Loucy (cell line): ENCODE measurements at regions not wholly inside any gene's neighbourhood (a gene's known extent, or its start where the extent isn't known, plus 50 kb on each side); places are given as distances from the start of the nearest gene placed in this dataset.

Experiments
- EZH2phosphoT487 ChIP-seq: fragments of 200-600 bp; IDR thresholded peaks from 2 replicates; pipeline ENCODE4 v1.6.1; 2018; ENCODE audit warnings: antibody characterized with exemption, mild to moderate bottlenecking, moderate library complexity, borderline replicate concordance
- TF ChIP-seq, protein P1 (sequence below): fragments of 200-600 bp; sonication (generic); conservative IDR thresholded peaks from 2 replicates; pipeline ENCODE4 v1.5.1; 2014; ENCODE audit warnings: mild to moderate bottlenecking, antibody characterized with exemption, low read length

DNA sequence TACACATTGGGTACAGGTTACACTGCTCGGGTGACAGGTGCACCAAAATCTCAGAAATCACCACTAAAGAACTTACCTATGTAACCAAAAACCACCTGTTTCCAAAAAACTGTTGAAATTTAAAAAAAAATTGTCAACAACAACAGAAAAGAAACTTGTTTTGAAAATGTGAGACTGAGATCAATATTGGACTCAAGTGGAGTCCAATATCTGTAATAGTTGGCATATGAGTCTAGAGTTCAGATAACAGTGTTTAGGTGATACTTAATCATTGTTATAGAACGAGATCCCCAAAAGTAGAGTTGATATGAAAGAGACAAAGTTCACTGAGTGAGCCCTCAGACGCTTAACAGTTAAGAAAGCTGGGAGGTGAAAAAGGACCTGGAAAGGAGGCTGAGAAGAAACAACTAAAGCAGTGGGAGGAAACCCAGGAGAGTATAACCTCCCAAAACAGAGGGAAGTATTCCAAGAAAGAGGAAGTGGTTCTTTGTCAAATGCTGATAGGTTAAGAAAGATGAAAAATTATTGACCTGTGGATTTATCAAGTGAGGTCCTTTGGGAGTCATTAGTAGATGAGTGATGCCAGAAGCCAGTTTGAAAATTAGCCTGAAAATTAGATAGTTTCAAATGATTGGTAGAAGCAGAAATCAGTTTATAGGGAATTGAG is 388.6 kb upstream of the DPH6 start:
- TF ChIP-seq, protein P1, sequence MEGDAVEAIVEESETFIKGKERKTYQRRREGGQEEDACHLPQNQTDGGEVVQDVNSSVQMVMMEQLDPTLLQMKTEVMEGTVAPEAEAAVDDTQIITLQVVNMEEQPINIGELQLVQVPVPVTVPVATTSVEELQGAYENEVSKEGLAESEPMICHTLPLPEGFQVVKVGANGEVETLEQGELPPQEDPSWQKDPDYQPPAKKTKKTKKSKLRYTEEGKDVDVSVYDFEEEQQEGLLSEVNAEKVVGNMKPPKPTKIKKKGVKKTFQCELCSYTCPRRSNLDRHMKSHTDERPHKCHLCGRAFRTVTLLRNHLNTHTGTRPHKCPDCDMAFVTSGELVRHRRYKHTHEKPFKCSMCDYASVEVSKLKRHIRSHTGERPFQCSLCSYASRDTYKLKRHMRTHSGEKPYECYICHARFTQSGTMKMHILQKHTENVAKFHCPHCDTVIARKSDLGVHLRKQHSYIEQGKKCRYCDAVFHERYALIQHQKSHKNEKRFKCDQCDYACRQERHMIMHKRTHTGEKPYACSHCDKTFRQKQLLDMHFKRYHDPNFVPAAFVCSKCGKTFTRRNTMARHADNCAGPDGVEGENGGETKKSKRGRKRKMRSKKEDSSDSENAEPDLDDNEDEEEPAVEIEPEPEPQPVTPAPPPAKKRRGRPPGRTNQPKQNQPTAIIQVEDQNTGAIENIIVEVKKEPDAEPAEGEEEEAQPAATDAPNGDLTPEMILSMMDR, result no peak
- TF ChIP-seq EZH2phosphoT487, result no peak
